H1 (cell line): ENCODE measurements at regions not wholly inside any gene's neighbourhood (a gene's known extent, or its start where the extent isn't known, plus 50 kb on each side); places are given as distances from the start of the nearest gene placed in this dataset.

Source experiments
- CTCF ChIA-PET: fragments of 300-600 bp; sonication (Branson Sonifier 250); formaldehyde crosslinking; loops from one replicate; lab custom pipeline; 2021; ENCODE audit not compliant: partially characterized antibody; lab: Charles Lee
- POLR2A ChIA-PET: fragments of 300-600 bp; sonication (Branson Sonifier 250); formaldehyde crosslinking; loops from one replicate; lab custom pipeline; 2021; ENCODE audit warnings: inconsistent platforms; ENCODE audit not compliant: partially characterized antibody; lab: Charles Lee
- DNase-seq, 2 experiments: peaks; one replicate each; pipeline versions ENCODE4 v3.0.0 to v3.0.0-alpha.2; 2010 to 2022; ENCODE audit warnings: low spot score in 2 of 2, low read depth in 1 of 2, mixed read lengths in 1 of 2
- FAIRE-seq: peaks from 2 replicates; lab custom pipeline; 2011; peaks lifted over from hg19 to GRCh38; lab: Jason Lieb, UNC
- H2AFZ ChIP-seq: 2 replicates; pipeline ENCODE4 v1.8.1; 2012; ENCODE audit warnings: low read length, inconsistent platforms
- H2AK5ac ChIP-seq: 2 replicates; pipeline ENCODE4 v1.6.1; 2013; ENCODE audit warnings: low read depth, low read length
- H2BK120ac ChIP-seq: replicated peaks from 2 replicates; pipeline ENCODE3; 2013; ENCODE audit warnings: low read depth, low read length, inconsistent platforms
- H2BK12ac ChIP-seq: 2 replicates; pipeline ENCODE4 v1.6.1; 2013; ENCODE audit warnings: low read depth, low read length
- H2BK15ac ChIP-seq: 2 replicates; pipeline ENCODE4 v1.6.1; 2013; ENCODE audit warnings: low read length
- H2BK20ac ChIP-seq: 2 replicates; pipeline ENCODE4 v1.6.1; 2013; ENCODE audit warnings: low read length
- H2BK5ac ChIP-seq: 2 replicates; pipeline ENCODE4 v1.6.1; 2013; ENCODE audit warnings: low read depth, low read length
- H3K14ac ChIP-seq: 2 replicates; pipeline ENCODE4 v1.6.1; 2013; ENCODE audit warnings: inconsistent platforms; ENCODE audit not compliant: insufficient read length
- H3K18ac ChIP-seq: 2 replicates; pipeline ENCODE4 v1.6.1; 2013; ENCODE audit warnings: low read length; ENCODE audit errors: extremely low read depth
- H3K23ac ChIP-seq: 2 replicates; pipeline ENCODE4 v1.6.1; 2013; ENCODE audit warnings: inconsistent platforms; ENCODE audit not compliant: insufficient read length
- H3K23me2 ChIP-seq: 2 replicates; pipeline ENCODE4 v1.6.1; 2013; ENCODE audit warnings: low read depth, low read length
- H3K27ac ChIP-seq: 2 replicates; pipeline ENCODE4 v1.6.1; 2011; ENCODE audit warnings: low read depth, low read length, inconsistent platforms
- H3K27me3 ChIP-seq, 4 experiments: replicated peaks in 1 of 4; 1 replicate in 1 of 4; 2 replicates in 3 of 4; pipeline versions ENCODE4 v1.6.1 to v1.8.1; 2011 to 2013; ENCODE audit warnings: low read length in 3 of 4, mild to moderate bottlenecking in 3 of 4, inconsistent platforms in 2 of 4, mixed read lengths in 2 of 4, moderate library complexity in 1 of 4; ENCODE audit not compliant: control insufficient read depth in 3 of 4, insufficient read depth in 3 of 4; ENCODE audit errors: extremely low read depth in 1 of 4
- H3K36me3 ChIP-seq, 4 experiments: 2 replicates each; pipeline versions ENCODE4 v1.6.1 to v1.8.1; 2011 to 2013; ENCODE audit warnings: mild to moderate bottlenecking in 4 of 4, low read length in 3 of 4, moderate library complexity in 2 of 4, control low read depth in 1 of 4, inconsistent platforms in 1 of 4; ENCODE audit not compliant: insufficient read depth in 4 of 4, control insufficient read depth in 2 of 4
- H3K4ac ChIP-seq: replicated peaks from 2 replicates; pipeline ENCODE3; 2013; ENCODE audit warnings: low read length, low read depth, mixed read lengths, inconsistent platforms; ENCODE audit not compliant: insufficient read length
- H3K4me1 ChIP-seq, 4 experiments: replicated peaks in 1 of 4; 1 replicate in 1 of 4; 2 replicates in 3 of 4; pipeline versions ENCODE4 v1.6.1 to v1.8.1; 2011 to 2013; ENCODE audit warnings: low read length in 3 of 4, inconsistent platforms in 2 of 4, mixed read lengths in 1 of 4; ENCODE audit not compliant: insufficient read depth in 4 of 4, control insufficient read depth in 3 of 4
- H3K4me2 ChIP-seq, 2 experiments: 2 replicates each; pipeline versions ENCODE4 v1.6.1 to v1.8.1; 2011 to 2013; ENCODE audit warnings: low read depth in 2 of 2, low read length in 2 of 2, control low read depth in 1 of 2, inconsistent platforms in 1 of 2, mild to moderate bottlenecking in 1 of 2; ENCODE audit not compliant: insufficient read depth in 1 of 2
- H3K4me3 ChIP-seq, 4 experiments: fragments of 200-600, 300-600 bp in 1 of 4; sonication (generic), shearing (Covaris generic), sonication (Bioruptor Twin) in 1 of 4; 2 replicates each; pipeline versions ENCODE4 v1.5.1 to v1.8.1; 2011 to 2016; ENCODE audit warnings: low read length in 4 of 4, low read depth in 3 of 4, control low read depth in 2 of 4, inconsistent platforms in 2 of 4, mild to moderate bottlenecking in 2 of 4, mixed read lengths in 1 of 4, moderate library complexity in 1 of 4; ENCODE audit not compliant: insufficient read depth in 2 of 4; ENCODE audit errors: extremely low read depth in 1 of 4
- H3K56ac ChIP-seq: replicated peaks from 2 replicates; pipeline ENCODE3; 2013; ENCODE audit warnings: low read depth, mild to moderate bottlenecking, mixed read lengths, low read length, inconsistent platforms; ENCODE audit not compliant: insufficient read length
- H3K79me1 ChIP-seq: 2 replicates; pipeline ENCODE4 v1.6.1; 2013; ENCODE audit warnings: low read depth, low read length, control low read depth
- H3K79me2 ChIP-seq, 2 experiments: 2 replicates each; pipeline versions ENCODE4 v1.6.1 to v1.8.1; 2012 to 2013; ENCODE audit warnings: low read length in 2 of 2, mild to moderate bottlenecking in 2 of 2, inconsistent platforms in 1 of 2; ENCODE audit not compliant: insufficient read depth in 2 of 2, control insufficient read depth in 1 of 2
- H3K9ac ChIP-seq, 4 experiments: replicated peaks in 1 of 4; 1 replicate in 1 of 4; 2 replicates in 3 of 4; pipeline versions ENCODE4 v1.6.1 to v1.8.1; 2011 to 2013; ENCODE audit warnings: low read depth in 3 of 4, low read length in 3 of 4, control low read depth in 2 of 4, mild to moderate bottlenecking in 2 of 4, moderate library complexity in 2 of 4, inconsistent platforms in 1 of 4; ENCODE audit errors: extremely low read depth in 1 of 4
- H3K9me3 ChIP-seq, 2 experiments: 2 replicates each; pipeline versions ENCODE4 v1.6.1 to v1.8.1; 2012 to 2013; ENCODE audit warnings: mild to moderate bottlenecking in 2 of 2, moderate library complexity in 2 of 2, control low read depth in 1 of 2, inconsistent platforms in 1 of 2, low read depth in 1 of 2, low read length in 1 of 2, mixed read lengths in 1 of 2; ENCODE audit not compliant: insufficient read depth in 2 of 2
- H4K20me1 ChIP-seq, 2 experiments: replicated peaks in 1 of 2; 2 replicates each; pipeline versions ENCODE3 to v1.8.1; 2011 to 2013; ENCODE audit warnings: inconsistent platforms in 2 of 2, low read length in 2 of 2, mild to moderate bottlenecking in 1 of 2; ENCODE audit not compliant: insufficient read depth in 2 of 2, control insufficient read depth in 1 of 2
- H4K5ac ChIP-seq: 2 replicates; pipeline ENCODE4 v1.6.1; 2013; ENCODE audit warnings: low read length, low read depth, mixed read lengths, inconsistent platforms; ENCODE audit not compliant: insufficient read length
- H4K8ac ChIP-seq: 2 replicates; pipeline ENCODE4 v1.8.0; 2013; ENCODE audit warnings: mild to moderate bottlenecking, moderate library complexity, low read length, inconsistent platforms; ENCODE audit not compliant: insufficient read depth; ENCODE audit errors: extremely low read depth
- H4K91ac ChIP-seq: replicated peaks from 2 replicates; pipeline ENCODE3; 2013; ENCODE audit warnings: low read length, mixed read lengths, inconsistent platforms; ENCODE audit not compliant: insufficient read length
- ASH2L ChIP-seq: fragments of 200-600, 300-600 bp; sonication (generic); IDR thresholded peaks from one replicate; pipeline ENCODE4 v1.7.1; 2017; ENCODE audit warnings: low read length
- CTBP2 ChIP-seq: IDR thresholded peaks from 2 replicates; pipeline ENCODE4 v1.7.0; 2011; ENCODE audit warnings: borderline replicate concordance, mild to moderate bottlenecking, moderate library complexity, mixed read lengths, low read length; ENCODE audit not compliant: insufficient read depth, insufficient read length
- EGR1 ChIP-seq: IDR thresholded peaks from 2 replicates; pipeline ENCODE4 v1.6.1; 2011; ENCODE audit warnings: low read depth, low read length, borderline replicate concordance
- EP300 ChIP-seq, 2 experiments: IDR thresholded peaks; 1 replicate in 1 of 2; 2 replicates in 1 of 2; pipeline ENCODE4 v1.6.1; 2011 to 2012; ENCODE audit warnings: low read depth in 2 of 2, low read length in 2 of 2, mild to moderate bottlenecking in 2 of 2, borderline replicate concordance in 1 of 2, inconsistent platforms in 1 of 2, moderate library complexity in 1 of 2
- EZH2 ChIP-seq: fragments of 200-600 bp; sonication (generic); IDR thresholded peaks from 2 replicates; pipeline ENCODE4 v1.7.1; 2012; ENCODE audit warnings: low read depth, mild to moderate bottlenecking, moderate library complexity, low read length, inconsistent platforms; ENCODE audit not compliant: severe bottlenecking
- JUND ChIP-seq: IDR thresholded peaks from 2 replicates; pipeline ENCODE4 v1.6.1; 2011; ENCODE audit warnings: mild to moderate bottlenecking, improper control_type of control experiment, low read length
- POU5F1 ChIP-seq: IDR thresholded peaks from 2 replicates; pipeline ENCODE4 v1.6.1; 2011; ENCODE audit warnings: low read depth, mild to moderate bottlenecking, low read length, moderate library complexity
- RNF2 ChIP-seq: fragments of 200-900, 300-1000 bp; sonication (generic); IDR thresholded peaks from 2 replicates; pipeline ENCODE4 v1.7.1; 2016; ENCODE audit warnings: borderline replicate concordance, low read depth, mild to moderate bottlenecking, antibody characterized with exemption, low read length; ENCODE audit not compliant: poor library complexity, severe bottlenecking; ENCODE audit errors: missing control alignments
- SAP30 ChIP-seq: fragments of 300-600 bp; sonication (generic); IDR thresholded peaks from 2 replicates; pipeline ENCODE4 v1.7.1; 2012; ENCODE audit warnings: low read length, moderate library complexity, mild to moderate bottlenecking, inconsistent platforms; ENCODE audit not compliant: insufficient read depth, insufficient replicate concordance
- TCF12 ChIP-seq: IDR thresholded peaks from 2 replicates; pipeline ENCODE4 v1.6.1; 2011; ENCODE audit warnings: low read depth, mild to moderate bottlenecking, low read length
- TEAD4 ChIP-seq: IDR thresholded peaks from 2 replicates; pipeline ENCODE4 v1.6.1; 2012; ENCODE audit warnings: low read depth, low read length, inconsistent platforms, mixed read lengths

DNA sequence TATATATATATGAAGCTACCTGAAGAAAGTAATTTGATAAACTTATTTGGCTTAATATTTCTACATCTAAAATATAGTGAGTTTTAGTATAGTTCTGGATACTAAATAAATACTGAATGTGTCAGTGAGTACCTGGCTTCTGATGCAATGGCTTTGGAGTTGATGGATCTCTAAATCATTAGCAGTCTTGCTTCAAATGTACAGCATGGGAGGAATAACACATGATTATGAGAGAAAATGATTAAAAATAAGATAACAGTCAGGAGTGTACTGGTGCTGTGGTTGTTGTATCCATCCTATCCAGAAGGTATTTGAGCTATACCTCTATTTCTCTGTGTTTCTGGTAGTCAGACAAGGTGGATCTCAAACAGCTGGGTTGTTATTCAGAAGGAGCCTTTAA is 641.3 kb downstream of the TRAM1L1 start:
- H4K91ac ChIP-seq, result no peak overlapping the region
- no peaks in the 10 kb centered on the region for H3K79me1 ChIP-seq
- H3K18ac ChIP-seq, result no peak overlapping the region
- H2BK15ac ChIP-seq, result no peak overlapping the region
- no peaks in the 10 kb centered on the region for H4K20me1 ChIP-seq
- H3K4me3 ChIP-seq, result no peak overlapping the region
- POLR2A ChIA-PET, result no interaction called here
- H3K27me3 ChIP-seq, result no peaks in the 10 kb centered on the region
- no peak overlapping the region for H2BK5ac ChIP-seq
- H4K5ac ChIP-seq, result no peak overlapping the region
- H3K4me1 ChIP-seq, result no peaks in the 10 kb centered on the region
- no peak overlapping the region for H2BK120ac ChIP-seq
- H4K8ac ChIP-seq, result no peak overlapping the region
- H3K4ac ChIP-seq, result no peak overlapping the region
- H3K23ac ChIP-seq, result no peak overlapping the region
- no peak overlapping the region for H3K9ac ChIP-seq
- no peak overlapping the region for H3K14ac ChIP-seq
- H3K4me2 ChIP-seq, result no peak overlapping the region
- FAIRE-seq, result no peak
- CTCF ChIA-PET, result interaction anchor here (1.7 kb wide), 1 partner anchor 60 kb away, joined by 3 read pairs; no protein-coding TSS in a partner anchor
- no peak overlapping the region for H2BK12ac ChIP-seq
- DNase-seq, result no peak
- H3K79me2 ChIP-seq, result no peaks in the 10 kb centered on the region
- no peak overlapping the region for H3K56ac ChIP-seq
- no peak overlapping the region for H2BK20ac ChIP-seq
- TF ChIP-seq TCF12, result no peak
- no peak for TF ChIP-seq TEAD4
- no peak for TF ChIP-seq POU5F1
- no peak for TF ChIP-seq RNF2
- no peak for TF ChIP-seq EP300 (IDR thresholded peaks at IDR 0.05; ENCODE audit: borderline replicate concordance in 1 of 2, low read depth in 2 of 2, low read length in 2 of 2)
- no peak for TF ChIP-seq SAP30
- TF ChIP-seq EZH2, result no peak
- no peak for TF ChIP-seq ASH2L
- TF ChIP-seq EGR1, result no peak
- TF ChIP-seq JUND, result no peak
- no peak for TF ChIP-seq CTBP2
- no peak overlapping the region for H2AK5ac ChIP-seq
- H3K9me3 ChIP-seq, result no peaks in the 10 kb centered on the region
- H3K23me2 ChIP-seq, result no peaks in the 10 kb centered on the region
- no peak overlapping the region; the same call in 1 of the 2 replicates for H2AFZ ChIP-seq
- no peaks in the 10 kb centered on the region for H3K36me3 ChIP-seq
- H3K27ac ChIP-seq, result no peak overlapping the region
